Heart left ventricle (tissue), 13 donors: ENCODE measurements at regions not wholly inside any gene's neighbourhood (a gene's known extent, or its start where the extent isn't known, plus 50 kb on each side); places are given as distances from the start of the nearest gene placed in this dataset.

ENCODE experiments used
- CTCF ChIP-seq, 12 donors: fragments of 200-600 bp; sonication (generic) in 4 of 12; IDR thresholded peaks; one replicate each; pipeline versions ENCODE4 v1.5.0 to v1.8.0; 2018 to 2022; ENCODE audit warnings: antibody characterized with exemption in 12 of 12, mild to moderate bottlenecking in 5 of 12
- POLR2A ChIP-seq, 2 donors: fragments of 450-650 bp; IDR thresholded peaks; one replicate each; pipeline ENCODE4 v1.6.1; 2017; ENCODE audit warnings: antibody characterized with exemption in 2 of 2, mild to moderate bottlenecking in 2 of 2, moderate library complexity in 2 of 2
- donor health status: ischemic (EF 13 %, LVEDD 7.1; RV severe dilation, severe dysfunction).
- donor health status: DM: no; HTN: yes; CAD: no.
- donor health status: DM: no; HTN: no; CAD: no.
- donor health status: ischemic (EF 25% LVEDD 6.9; RV normal size, moderate dysfunction).
- donor health status: ischemic (EF 25% LVEDD 5.7; RV mildly dilated, moderate dysfunction).
- donor health status: ischemic (EF 35%, LVEDD 5.7; RV mildly dilated, moderate dysfunction).
- donor health status: nonischemic (EF 11% LVEDD 7.7; RV severe dilation, severe dysfunction).
- donor health status: DM: yes; HTN: yes; CAD: no.
- donor health status: PGD.
- donor health status: ischemic (EF 29% LVEDD 5.4; RV normal size, mild dysfunction).
- donor health status: nonischemic (EF 23%, LVEDD 6.1; RV moderate dilation, normal function).

GRCh38 chr2:128970332-128971116, 651.9 kb upstream of the HS6ST1 start:
- TF ChIP-seq CTCF (IDR thresholded peaks at IDR 0.05) = no peak
- no peak for TF ChIP-seq POLR2A (IDR thresholded peaks at IDR 0.05)
